HG03066 (cell line): ENCODE measurements at regions not wholly inside any gene's neighbourhood (a gene's known extent, or its start where the extent isn't known, plus 50 kb on each side); places are given as distances from the start of the nearest gene placed in this dataset.

ENCODE experiments used
- ATAC-seq: cut with Tn5 transposase; IDR thresholded peaks from one replicate; pipeline ENCODE4 v1.9.1; 2021; ENCODE audit warnings: low read depth; ENCODE audit not compliant: unreplicated experiment

DNA sequence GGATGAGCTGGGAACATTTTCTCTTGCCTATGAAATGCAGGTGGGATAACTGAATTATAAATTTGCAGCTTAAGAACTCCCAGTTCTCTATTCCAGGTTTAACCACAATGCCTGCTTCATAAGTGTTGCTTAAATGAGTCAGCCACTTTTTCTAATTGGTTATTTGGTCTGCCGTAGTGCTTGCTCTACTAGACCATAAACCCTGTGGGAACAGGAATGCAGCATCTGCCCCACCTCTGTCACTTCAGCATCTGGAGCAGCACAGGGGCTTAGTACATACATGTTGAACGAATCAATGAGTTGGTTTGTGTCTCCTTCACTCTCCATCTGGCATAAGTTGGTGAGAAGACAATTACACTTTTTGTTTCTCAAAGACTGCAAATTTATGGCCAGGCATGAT, 95.2 kb upstream of the PTER start:
- ATAC-seq, result no peak

DNA sequence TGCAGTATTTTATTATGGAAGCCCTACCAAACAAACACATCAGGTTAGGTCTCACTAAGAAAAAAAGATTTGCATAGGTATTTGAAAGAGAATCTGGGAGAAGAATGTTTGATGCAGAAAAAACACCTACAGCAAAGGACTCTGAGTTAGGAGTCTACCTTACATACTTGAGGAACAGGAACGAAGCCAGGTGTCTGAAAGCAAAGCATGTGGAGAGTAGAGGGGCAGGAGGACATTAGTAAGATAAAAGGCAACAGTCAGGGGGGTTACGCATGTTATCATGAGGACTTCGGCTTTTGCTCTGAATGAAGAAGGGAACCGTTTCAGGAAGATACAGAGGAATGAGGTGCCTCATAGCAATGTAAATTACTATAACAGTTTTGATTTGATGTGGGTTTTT, 87.9 kb upstream of the PTER start:
- no peak for ATAC-seq

DNA sequence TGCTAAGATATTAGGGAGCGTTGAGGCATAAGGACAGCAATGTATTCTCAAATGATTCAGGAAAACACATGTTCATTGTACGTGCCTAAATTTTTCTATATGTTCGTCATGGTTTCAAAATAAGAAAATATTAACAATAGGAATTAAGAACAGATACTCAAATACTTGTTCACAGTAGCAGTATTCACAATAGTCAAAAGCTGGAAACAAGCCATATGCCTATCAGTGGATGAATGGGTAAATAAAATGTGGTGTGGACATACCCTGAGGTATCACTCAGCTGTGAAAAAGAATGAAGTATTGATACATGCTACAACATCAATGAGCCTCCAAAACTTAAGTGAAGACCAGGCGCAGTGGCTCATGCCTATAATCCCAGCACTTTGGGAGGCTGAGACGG, 84.7 kb upstream of the PTER start:
- no peak for ATAC-seq

DNA sequence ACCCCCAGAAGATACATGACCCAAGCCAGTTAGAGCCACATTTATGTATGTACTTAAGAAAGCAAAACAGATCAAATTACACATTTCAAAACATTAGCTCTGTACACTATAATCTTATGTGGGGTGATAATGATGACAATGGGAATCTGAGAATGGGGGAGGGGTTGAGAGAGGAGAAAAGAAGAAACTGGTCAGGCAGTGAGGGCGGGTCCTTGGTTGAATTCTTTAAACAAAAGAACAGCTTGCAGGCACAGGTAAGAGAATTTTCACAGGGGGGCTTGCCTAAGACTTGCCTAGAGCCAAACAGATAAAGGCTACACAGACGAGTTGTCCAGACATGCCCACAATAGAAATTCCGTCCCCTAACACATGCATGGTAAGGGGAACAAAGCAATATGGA, 76.8 kb upstream of the PTER start:
- no peak for ATAC-seq

DNA sequence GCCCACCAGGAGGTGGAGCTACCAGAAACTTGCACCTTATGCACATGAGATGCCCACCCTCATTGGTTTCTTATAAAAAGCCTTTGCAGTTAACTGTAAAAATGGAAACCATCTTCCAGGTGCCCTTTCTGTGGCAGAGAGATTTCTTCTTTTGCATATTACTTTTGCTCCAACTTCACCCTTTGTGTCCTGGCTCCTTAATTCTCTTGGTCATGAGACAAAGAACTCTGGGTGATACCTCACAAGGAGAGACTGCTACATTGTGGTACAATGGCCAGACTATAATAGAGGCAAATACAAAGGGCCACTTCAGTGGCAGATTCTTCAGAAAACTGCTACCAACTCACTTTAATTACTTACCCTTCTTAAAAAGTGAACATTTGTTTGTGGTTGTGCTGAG, 76.4 kb upstream of the PTER start:
- no peak for ATAC-seq

DNA sequence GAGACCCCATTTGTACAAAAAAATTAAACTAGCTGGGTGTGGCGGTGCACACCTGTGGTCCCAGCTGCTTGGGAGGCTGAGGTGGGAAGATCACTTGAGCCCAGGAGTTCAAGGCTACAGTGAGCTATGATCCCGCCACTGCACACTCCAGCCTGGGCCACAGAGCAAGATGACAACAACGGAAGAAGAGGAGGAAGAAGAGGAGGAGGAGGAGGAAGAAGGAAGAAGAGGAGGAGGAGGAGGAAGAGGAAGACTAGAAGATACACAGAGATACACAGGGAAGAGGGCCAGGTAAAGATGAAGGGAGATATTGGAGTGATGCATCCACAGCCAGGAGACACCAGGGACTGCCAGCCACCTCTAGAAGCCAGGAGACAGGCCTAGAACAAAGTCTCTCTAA, 75.7 kb upstream of the PTER start:
- no peak for ATAC-seq

DNA sequence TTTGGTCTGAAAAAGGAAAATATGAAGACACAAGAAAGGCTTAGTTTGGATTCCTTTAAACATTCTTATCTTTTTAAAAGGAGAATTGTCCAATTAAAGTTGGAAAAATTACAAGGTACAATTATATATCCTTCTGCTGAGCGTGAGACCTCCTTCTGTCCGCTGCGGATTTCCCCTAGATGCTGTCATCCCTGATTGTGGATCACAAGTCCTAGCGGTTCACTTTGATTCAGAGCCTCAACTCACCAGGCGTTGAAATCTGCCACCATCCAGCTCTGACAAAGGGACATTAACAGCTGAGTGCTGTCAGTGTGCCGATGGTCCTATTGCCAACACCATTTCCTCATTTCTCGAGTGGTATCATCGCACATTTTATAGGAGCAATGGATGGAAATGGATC, 73.1 kb upstream of the PTER start:
- no peak for ATAC-seq

DNA sequence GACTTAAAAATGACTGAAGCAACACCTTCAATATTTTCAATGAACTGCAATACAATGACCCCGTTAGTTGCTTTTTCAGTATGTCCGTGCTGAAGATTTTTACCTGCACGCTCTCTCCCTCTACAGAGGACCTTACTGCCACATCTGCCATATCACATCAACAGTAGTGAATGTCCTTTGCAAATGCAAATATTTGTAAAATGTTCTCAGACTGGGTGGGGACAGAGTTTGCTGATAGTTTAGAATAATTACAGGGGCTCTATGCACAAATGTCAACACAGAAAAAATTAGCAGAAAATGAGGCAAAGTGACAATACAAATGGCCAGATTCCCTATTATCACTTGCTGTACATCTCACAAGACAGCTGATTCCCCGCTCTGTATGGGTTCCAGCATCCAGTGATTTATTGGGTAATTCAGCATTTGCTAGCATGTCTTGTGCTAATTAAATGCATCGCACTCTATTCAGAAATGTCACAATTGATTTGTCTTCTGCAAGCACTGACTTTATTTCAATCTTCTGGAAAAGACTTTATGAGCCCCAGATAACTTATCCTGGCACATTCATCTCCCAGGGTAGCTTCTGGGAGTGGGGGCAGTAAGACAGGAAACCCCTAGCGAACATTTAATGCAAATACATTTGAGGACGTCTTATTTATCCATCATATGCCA, 69.1 kb upstream of the PTER start:
- ATAC-seq, result no peak

DNA sequence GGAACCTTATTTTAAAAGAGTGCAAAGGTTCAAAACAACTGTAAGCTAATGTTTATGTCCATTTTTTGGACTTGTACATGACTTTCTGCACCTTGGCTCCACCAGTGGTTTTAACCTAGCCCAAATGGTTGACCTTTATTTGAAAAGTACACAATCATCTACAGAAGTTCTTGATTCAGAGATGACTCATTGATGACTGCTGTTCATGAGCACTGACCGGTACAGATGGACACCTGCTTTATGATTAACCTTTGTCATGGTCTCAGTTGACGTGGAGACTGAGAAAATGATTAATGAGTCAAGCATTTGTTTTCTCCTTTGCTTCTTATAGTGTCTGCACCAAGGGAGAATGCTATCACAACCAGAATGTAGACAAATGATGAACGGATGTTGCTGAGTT, 55.7 kb upstream of the PTER start:
- ATAC-seq, result peak; percentile 78

DNA sequence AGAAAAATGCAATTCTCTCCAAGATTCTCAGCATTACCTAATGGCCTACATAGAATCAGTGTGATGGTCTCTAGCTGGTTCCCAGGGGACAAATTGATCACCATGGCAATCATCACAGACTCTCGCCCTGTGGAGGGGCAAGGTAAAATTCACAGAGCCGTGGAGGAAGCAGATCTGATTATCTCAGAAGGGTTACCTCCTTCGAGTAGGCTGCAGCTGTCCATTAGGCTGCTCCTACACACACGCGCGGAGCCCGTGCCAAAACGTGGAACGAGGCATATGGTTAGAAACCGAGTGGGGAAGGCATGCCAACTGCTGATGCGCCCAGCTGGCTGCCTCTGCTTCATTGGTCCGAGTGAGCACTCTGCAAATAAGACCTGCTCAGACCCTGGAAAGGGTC, 52.8 kb upstream of the PTER start:
- ATAC-seq, result no peak

DNA sequence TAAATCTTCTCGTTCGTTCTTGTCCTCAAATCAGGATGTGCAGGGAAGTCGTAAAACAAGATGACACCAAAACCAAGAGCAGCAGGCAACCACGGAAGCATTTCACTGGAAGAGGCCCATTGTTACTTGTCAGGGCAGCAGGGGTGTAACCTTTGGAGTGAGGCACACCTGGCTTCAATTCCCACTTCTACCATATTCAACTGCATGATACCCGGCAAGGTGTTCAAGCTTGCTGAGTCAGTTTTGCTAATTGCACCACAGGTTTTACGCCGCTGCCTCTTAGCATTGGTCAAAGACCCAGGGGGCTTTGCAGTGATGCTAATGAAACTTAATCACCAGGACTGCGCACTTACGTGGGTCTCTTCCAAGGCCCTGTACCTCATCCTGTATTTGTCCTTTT, 50.0 kb upstream of the PTER start:
- no peak for ATAC-seq
